GM21367 (cell line): ENCODE measurements at regions not wholly inside any gene's neighbourhood (a gene's known extent, or its start where the extent isn't known, plus 50 kb on each side); places are given as distances from the start of the nearest gene placed in this dataset.
A peak's percentile ranks its signal among the peaks of the same experiment; 100 is the strongest.
"Not testable (repeated sequence)": the region's sequence is repeated elsewhere in the genome, so short reads cannot be mapped to it uniquely, and the experiment has no call there.

Experiments
- ATAC-seq: cut with Tn5 transposase; IDR thresholded peaks from one replicate; pipeline ENCODE4 v1.9.1; 2021; ENCODE audit not compliant: unreplicated experiment

DNA sequence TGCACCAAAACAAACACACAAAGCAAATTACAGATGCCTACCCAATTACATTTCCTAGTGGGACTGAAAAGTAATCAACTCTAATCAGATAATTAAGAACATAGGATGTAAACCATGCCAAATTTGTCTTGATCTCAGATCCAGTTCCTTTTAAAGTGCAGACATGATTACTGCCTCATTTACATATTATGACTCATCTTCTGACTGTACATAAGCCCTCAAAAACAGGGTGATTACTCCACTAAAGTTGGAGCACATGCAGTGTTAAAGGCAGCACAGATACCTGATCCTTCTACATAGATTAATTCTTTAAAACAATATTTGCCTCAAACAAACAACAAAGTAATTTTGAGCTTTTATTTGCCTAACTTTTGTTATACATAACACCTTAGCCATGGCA is 337.2 kb downstream of the RPS29 start:
- no peak for ATAC-seq

DNA sequence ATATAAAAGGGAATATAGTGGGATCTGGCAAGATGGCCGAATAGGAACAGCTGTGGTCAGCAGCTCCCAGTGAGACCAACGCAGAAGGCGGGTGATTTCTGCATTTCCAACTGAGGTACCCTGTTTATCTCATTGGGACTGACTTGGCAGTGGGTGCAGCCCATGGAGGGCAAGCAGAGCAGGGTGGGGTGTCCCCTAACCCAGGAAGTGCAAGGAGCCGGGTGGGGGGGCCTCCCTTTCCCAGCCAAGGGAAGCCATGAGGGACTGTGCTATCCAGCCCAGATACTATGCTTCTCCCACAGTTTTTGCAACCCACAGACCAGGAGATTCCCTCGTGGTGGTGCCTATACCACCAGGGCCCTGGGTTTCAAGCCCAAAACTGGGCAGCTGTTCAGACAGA is 342.4 kb downstream of the RPS29 start:
- not testable (repeated sequence) for ATAC-seq

DNA sequence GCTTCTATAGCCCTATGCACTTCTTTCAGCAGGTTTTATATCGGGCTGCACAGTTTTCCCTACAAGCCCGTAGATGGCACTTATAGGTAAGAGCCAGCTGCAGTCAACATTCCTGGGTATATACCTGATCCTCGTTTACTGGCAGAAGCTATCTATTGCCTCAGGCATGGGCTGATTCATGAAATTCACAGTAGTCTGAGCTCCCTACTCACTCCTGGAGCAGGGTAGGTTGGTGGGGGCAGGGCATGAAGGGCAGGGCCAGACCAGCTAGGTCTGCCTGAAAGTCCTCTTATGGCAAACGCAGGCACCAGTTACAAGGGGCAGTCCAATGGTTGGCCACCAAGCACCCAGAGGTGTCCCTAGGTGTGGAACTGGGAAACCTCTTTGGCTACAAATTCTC is 345.8 kb downstream of the RPS29 start:
- no peak for ATAC-seq

DNA sequence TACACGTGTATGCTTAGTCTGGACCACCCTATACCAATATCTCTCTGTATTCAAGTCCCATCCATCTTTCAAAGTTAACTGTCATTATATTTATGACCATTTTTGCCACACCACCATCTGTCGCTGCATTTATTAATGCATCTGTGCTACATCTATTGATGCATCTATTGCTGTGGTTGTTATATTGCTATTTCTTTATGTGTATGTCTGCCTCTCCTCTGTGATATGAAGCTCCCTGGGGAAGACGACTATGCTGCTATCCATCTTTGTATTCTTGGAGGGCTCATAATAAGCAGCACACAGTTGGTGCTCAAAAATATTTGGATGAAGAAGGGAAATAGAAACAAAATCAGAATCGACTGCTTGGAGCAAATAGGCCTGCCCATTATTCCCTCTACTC is 357.6 kb downstream of the RPS29 start:
- no peak for ATAC-seq

DNA sequence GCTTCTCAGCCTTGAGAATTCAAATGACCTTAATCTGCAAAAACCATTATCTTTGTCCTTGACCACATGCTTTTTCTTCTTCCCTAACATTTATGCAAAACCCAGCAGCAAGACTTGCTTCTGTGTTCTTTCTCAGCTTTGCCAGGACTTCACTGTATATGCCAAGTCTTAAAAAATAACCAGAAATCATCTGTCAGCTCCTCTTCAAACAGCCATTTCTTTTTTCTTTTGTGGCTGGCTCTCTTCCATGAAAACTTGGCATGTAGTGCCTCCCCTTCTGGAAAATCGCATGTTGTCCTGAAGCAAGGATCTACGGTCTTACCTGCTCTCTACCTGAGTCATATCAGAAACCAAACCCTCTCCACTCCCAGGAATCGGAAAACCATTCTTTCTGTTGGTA is 364.9 kb downstream of the RPS29 start:
- no peak for ATAC-seq

DNA sequence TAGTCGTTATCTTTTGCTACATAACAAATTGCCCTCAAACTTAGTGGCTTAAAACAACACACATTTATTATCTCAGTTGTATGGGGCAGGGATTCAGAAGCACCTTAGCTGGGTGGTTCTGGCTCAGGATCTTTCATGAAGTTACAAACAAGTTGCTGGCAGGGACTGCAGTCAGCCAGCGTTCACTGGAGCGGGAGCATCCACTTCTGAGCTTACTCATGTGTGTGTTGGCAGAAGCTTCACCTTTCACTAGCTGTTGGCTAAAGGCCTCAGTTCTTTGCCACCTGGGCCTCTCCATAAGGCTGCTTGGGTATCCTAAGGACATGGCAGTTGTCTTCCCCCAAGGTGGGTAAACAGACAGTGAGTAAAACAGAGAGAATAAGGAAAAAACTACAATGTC is 365.7 kb downstream of the RPS29 start:
- no peak for ATAC-seq

DNA sequence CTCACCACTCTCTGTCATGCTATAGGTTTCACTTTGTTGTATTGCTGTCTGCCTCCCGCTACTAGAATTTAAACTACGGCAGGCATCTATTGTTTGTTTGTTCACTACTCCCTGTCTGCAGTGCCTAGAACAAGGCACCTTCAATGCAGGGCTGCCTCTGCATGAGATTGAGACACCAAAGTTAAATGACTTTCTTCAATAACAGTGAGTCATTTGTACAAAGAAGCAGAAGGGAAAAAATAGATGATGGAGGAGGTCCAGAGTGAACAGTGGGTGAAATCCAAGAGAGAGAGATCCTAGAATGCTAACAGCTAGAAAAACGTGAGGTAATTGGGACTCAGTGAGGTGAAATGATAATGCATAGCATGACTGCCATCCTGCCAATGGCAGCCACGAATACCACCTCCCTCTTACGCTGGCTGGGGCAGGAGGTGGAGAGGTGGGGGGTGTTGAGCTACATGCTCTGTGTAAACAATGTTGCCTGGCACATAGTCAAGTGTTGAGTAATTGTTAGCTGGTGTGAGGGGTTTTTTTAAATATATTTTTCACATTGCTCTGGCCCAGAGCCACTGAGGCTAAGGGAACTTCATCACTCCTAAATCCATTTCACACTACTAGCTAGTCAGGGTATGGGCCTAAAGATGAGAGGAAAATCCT is 367.6 kb downstream of the RPS29 start:
- no peak for ATAC-seq

DNA sequence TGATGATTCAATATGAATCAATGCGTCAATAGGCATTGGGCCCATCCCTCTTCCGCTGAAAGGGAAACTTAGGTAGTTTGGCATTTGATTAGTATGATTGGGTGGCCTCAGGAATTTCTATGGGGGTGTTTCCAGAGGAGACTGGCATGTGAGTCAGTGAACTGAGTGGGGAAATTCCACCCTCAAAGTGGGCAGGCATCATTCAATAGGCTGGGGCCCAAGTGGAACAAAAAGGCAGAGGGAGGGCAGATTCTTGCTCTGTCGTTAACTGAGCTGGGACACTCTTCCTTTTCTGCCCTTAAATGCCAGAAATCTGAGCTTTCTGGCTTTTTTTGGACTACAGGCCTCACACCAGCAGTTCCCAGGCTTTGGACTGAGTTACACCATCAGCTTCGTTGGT is 373.5 kb downstream of the RPS29 start:
- no peak for ATAC-seq

DNA sequence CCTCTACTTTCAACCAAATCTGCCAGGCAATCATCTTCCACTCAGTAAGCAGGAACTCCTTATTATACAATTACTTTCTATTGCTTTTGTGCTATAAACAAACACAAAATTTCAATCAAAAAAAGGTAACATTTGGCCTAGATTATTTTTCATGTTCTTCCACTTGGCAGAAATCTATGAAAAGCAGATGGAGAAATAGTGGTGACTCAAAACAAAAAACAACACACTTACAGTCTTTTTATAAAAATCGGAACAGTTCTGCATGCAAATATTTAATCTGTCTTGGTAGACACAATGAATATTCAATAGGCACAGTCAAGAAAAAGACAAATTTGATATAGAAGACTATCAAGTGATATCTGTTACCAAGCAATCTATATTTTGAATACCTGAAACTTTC is 376.8 kb downstream of the RPS29 start:
- ATAC-seq: no peak

DNA sequence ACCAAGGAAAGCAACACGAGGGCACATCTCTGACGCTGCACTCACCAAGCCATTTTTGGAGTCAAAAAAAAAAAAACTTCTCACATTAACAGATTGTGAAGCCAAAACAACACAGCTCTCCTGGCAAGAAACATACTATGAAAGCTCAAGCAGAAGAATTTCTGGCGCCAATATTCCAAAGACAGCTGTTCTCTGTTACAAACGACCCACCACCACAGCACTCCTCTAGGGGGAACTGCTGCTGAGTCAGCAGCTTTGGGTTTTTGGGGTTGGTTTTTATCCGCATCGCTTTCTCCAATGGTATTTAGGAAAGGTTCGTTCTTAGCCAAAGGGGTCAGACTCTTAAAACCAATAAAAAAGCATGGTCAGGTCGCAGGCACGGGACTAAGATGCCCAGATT is 379.4 kb downstream of the RPS29 start:
- ATAC-seq: no peak

DNA sequence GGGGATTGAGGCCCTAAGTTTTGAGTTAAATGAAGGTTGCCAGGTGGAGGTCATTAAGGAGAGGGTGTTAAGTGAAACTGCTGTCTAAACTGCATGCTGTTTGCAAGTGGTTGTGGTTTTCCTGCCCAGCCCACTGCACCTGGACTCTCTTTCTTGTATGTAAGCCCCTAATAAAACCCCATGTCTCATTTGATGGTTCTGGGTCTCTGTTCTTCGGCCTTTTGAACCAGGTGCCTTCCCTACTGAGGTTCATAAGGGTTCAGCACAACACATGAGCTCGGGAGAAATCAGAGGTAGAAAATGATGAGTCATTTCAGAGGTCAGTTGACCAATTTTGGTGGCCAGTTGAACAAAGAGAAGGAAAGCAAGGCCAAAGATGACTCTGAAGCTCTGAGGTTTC is 382.5 kb downstream of the RPS29 start:
- no peak for ATAC-seq

DNA sequence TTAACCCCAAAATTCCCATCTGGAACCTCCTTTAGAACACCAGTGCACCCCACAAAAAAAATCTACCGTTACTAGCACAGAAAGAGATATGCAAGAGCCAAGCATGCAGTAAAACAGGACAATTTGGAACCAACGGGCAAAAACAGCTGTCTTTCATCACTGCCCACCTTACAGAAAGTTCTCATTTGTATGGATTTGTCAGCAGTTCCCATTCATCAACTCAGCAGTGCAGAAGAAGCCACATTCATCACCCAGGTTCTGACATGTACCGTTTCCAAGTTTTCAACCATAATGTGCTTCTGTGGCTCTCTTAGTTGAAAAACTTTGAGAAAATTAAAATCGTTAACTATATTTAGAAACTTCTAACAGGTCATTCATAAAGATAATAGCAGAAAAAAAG is 387.0 kb downstream of the RPS29 start:
- ATAC-seq: no peak

DNA sequence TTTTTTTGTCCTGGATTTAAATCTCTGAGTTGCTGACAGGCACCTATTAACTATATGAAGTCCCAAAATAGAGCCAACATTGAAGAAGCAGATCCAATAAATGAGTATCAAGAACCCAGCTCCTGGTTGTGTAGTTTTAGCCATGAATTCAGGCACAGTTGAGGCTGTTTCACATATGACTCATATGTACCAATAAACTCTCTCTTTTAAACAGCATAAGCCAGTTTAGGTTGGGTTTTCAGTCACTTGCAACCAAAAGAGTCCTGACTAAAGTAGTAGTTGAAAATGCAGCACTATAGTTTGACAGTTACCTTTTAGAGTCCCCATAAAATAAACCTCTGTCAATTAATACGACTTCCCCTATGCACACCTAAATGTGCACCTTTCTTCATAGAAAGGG is 389.9 kb downstream of the RPS29 start:
- no peak for ATAC-seq

DNA sequence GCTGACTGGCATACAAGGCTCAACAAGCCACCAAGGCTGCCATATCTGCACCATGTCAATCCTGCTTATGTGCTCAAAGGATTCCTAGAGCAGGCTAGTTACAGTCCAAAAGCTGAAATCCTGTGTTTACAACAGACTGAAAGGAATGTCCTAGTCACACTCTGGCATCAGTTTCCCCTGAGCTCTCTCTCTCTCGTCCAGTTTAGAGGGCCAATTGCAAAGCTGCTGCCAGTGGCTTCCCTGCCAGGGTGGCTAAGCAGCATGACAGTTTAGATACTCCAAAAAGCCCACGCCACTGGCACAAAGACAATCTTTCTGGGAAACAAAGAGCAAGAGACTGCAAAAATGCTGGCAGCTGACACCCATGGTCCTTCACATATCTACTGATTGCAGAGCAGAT is 392.1 kb downstream of the RPS29 start:
- no peak for ATAC-seq

DNA sequence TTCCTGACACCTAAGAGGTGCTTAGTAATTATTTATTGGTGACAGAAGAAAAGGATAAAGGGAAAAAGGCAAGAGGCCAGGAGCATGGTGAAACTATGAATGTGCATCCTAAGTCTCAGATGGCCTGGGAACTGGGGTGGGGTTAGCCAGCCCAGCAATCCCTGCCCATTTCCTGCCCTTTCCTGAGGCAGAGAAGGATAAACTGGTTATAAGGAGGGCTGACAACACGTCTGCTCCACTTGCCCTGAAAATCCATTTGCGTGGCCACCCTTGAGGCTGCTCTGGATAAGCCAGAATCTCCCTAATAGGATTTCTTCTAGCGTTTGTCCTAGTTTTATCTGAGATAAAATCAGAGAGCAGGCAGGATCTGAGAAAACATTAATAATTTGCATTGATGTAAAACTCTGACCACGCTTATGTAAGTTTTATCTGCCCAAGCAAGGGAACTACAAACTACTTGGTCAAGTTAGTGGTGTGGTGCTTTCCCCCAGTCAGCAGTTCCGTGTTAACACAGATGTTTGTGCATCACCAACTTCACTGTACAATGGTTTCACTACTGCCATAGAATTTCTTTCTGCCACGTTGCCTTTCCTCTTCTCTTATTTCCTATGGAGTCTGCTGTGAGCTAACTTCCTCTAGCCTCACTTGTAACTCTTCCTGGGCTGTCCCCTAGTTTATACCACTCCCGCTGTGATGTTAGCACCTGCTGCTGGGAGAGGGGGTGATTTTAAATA is 392.7 kb downstream of the RPS29 start:
- peak; percentile 97 for ATAC-seq

DNA sequence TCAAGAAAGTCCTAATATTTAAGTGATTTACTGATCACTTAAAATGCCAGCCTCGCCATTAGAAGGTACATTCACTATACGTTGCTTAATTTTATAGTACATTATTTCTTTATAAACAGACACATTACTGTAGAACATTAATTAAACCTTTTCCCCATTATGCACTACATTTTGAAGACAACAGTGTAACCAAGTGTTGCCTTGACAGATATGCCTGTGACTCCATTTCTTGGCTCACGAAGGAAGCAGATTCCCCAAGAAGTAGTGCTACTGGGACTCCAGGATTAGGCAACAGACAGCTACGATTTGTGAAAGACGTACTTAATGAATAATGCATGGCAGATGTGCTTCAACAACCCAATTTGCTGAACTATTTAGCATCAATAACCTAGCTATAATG is 394.8 kb downstream of the RPS29 start:
- no peak for ATAC-seq

DNA sequence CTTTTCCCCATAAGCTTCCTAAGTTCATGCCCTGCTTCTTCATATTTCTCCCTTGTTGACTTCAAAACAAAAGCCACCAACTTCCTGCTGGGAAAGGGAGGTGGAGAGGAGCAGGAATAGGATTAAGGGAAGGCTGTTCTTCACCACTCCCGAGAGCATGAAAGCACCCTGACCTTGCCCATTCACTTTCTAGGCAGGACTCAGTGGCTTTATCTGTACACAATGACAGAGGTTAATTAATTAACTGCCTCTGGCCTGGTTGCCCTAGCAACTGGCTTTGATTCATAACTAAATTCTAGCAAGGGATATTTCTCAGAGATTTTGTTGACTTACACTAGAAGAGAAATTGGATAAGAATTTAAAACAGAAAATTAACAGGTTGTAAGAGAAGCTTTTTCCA is 396.8 kb downstream of the RPS29 start:
- ATAC-seq: no peak

DNA sequence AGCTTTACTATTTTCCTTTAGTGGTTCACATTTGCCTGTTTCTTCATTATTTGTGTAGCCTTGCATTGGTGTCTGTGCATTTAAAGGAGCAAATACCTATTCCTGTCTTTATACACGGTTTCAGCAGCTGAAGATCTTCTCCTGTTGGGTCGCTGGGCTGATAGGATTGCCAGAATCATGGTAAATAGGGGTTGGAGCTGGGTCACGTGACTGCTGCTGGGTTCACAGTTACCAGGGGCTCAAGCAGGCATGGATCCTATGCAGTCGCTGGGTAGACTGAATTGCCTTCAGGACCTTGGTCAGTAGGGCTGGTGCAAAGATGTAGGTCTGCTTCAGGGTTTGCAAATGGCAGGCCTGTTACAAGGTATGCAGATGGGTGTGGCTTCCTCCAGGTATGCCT is 398.4 kb downstream of the RPS29 start:
- ATAC-seq: no peak

DNA sequence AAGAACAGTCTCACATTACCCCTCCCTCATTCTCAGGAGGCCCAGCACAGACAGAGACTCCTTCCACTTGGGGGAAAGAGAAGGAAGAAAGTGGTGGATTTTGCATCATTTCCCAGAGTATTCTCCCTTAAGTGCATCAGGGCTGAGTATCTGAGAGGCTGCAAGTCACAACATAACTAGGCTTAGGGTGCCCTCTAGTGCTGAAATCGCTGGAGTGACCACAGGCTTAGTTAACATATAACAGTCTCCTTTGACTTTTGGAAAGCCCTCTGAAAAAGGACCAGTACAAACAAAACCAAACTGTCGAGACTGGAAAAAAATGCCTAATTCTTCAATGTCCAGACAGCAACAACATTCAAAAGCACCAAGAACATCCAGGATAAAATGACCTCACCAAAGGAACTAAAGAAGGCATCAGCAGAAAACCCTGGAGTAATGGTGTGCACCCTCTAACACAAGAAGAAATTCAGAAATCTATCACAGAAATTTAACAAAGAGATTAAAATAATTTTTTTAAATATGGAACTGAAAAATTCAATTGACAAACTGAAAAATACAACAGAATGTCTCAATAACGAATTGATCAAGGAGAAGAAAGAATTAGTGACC is 412.3 kb downstream of the RPS29 start:
- ATAC-seq: peak; percentile 95

DNA sequence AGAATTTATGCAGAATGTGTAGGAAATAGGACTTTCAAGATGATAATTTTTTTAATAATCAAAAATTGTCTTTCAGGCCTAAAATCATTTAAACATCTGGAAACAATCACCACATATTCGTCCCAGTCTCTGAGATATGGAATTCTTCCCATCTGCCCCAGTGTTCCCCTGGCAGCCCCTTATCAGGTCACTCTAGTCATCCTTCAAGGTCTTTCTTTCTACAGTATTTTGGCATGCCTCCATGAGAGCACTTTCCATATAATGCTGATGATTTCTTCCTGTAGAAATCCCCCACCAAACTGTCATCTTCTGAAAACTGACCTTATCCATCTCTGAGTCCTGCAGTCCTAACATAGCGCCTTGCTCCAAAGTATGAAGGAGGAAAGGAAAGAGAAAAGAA is 422.1 kb downstream of the RPS29 start:
- ATAC-seq: no peak

DNA sequence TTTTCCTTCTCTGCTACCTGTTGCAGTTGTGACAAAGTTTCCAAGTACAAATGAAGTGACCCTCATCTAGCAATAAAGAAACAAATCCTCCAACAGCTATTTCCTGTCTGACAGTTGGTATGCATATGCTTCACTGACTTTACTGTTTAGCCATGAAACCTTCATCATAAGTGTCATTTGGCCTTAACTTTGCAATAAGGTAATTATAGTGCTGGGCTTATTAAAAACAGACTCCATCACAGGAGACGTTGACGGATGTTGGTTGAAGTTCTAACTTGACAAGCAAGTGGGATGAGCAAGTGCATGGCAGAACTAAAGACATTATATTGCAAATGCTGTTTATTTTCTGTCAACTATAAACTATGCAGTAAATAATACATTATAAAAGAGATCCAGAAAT is 425.2 kb downstream of the RPS29 start:
- ATAC-seq: no peak

DNA sequence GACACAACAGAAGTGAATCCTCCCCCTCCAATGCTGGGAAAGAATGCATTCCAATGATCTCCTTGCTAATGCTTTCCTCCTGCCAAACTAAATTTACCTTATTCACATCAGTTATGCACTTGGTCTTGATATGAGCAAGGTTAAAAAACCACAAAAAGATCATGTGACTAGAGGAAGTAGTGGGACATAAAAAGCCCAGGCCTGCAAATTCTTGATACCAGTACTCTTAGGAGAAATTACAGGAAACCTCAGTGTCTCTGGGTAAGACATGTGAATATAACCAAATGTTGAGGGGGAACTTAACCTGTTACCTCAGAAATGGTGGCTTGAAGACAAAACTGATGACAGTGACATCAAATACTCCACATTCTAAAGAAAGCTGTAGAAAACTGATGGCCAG is 427.1 kb downstream of the RPS29 start:
- no peak for ATAC-seq

DNA sequence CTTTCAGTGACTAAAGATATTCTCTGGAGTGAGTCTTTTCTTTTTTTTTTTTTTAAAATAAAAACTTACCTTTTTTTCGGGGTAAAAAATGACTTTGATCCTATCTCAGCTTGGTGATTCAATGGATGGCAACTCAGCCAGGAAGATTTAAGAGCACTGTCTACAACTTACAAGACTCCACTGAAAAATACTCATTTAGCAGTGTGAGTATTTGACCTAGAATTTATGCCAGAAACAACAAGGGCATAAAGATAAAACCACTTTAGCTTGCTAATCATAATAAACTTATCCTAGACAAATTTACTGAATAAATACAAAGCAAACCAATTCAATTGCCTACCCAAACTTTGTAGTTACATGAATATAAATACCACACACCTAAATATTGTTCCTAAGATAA is 446.6 kb downstream of the RPS29 start:
- ATAC-seq: no peak
